ENCODE measurements at regions not wholly inside any gene's neighbourhood (a gene's known extent, or its start where the extent isn't known, plus 50 kb on each side); places are given as distances from the start of the nearest gene placed in this dataset.
"Not testable (repeated sequence)": the region's sequence is repeated elsewhere in the genome, so short reads cannot be mapped to it uniquely, and the experiment has no call there.

DNA sequence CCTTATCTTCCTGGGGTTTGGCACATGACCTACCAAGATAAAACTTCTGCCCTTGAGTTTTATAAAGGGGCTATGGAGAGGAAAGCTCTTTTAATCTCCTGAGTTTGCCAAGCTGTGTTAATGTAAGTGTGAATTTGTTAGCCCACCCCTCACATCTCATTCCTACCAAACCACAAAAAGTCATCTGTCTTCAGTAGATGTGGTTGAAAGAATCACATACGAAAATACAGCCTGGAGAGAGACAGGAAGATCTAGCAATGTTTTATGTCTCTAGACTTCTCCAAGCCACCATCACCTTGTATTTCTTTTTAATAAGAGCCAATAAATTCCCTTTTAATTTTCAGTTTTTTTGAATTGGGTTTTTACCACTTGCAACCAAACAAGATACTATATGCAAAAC lies 68.9 kb upstream of the ZNF280D start:
- WGBS, 2 donors: 81 to 83% methylated on average over 1 of the region's 1 CpG
- Histone ChIP-seq H3K4me3 (ENCODE audit: low read depth in 1 of 2, low read length in 2 of 2) (no peak overlapping the region), H3K36me3 (ENCODE audit: control insufficient read depth in 2 of 2, insufficient read depth in 2 of 2, low read length in 1 of 2) (no peaks in the 10 kb centered on the region), H3K9me3 (ENCODE audit: control insufficient read depth in 2 of 2, insufficient read depth in 1 of 2, low read depth in 1 of 2, low read length in 1 of 2) (no peaks in the 10 kb centered on the region), H3K4me1 (ENCODE audit: control insufficient read depth in 2 of 2, insufficient read depth in 2 of 2, low read length in 1 of 2) (no peaks in the 10 kb centered on the region), H3K27me3 (ENCODE audit: control insufficient read depth in 1 of 2, insufficient read depth in 2 of 2, low read length in 2 of 2) (no peaks in the 10 kb centered on the region), H3K27ac (ENCODE audit: low read depth in 2 of 2, low read length in 1 of 2) (no peak overlapping the region)

DNA sequence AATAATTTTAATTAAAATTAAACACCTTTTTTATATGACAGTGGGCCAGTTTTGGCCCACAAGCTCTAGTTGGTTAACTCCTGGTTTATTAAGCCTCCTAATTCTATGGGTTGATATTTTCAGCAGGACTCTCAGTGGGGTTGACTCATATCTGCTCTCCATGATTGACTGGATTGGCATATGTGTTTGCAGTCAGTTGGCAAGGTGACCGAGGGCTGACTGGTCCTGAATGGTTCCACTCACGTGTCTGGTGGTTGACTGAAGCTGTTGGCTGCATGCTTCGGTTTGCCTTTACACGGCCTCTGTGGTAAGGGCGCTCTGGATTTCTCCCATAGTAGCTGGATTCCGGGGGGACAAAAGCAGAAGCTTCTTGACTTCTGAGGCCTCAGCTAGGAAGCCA lies 65.3 kb upstream of the ZNF280D start:
- Histone ChIP-seq H3K4me1 (ENCODE audit: control insufficient read depth in 2 of 2, insufficient read depth in 2 of 2, low read length in 1 of 2) (no peaks in the 10 kb centered on the region), H3K36me3 (ENCODE audit: control insufficient read depth in 2 of 2, insufficient read depth in 2 of 2, low read length in 1 of 2) (no peaks in the 10 kb centered on the region)
- 86 to 88% methylated on average over 6 of the region's 6 CpGs for WGBS, 2 donors

DNA sequence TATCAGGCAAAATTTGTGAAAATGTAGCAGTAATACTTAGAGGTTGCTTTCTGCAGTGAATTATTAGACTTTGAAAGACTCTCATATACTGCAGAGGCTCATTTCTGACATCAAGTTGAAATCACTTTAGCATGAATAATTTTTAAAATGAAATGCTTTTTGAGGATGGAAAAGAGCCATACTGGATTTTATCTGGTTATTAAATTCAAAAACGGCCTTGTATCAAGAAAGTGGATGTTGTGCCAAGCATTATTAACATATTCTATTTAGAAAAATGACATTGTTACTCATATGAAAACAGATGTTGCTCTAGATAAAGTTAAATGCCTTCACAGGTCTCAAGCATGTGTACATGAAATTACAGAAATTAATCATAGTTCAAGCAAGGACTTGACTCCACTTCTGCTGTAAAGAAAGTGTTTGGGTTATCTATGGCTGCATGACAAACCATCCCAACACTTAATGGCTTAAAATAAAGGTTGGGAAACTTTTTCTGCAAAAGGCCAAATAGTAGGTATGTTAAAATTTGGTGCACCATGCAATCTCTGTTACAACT lies 64.5 kb upstream of the ZNF280D start:
- H3K36me3 ChIP-seq (ENCODE audit: control insufficient read depth in 2 of 2, insufficient read depth in 2 of 2, low read length in 1 of 2): no peaks in the 10 kb centered on the region
- H3K9me3 ChIP-seq (ENCODE audit: control insufficient read depth in 2 of 2, insufficient read depth in 1 of 2, low read depth in 1 of 2, low read length in 1 of 2): no peaks in the 10 kb centered on the region
- H3K4me1 ChIP-seq (ENCODE audit: control insufficient read depth in 2 of 2, insufficient read depth in 2 of 2, low read length in 1 of 2): no peaks in the 10 kb centered on the region
- H3K27me3 ChIP-seq (ENCODE audit: control insufficient read depth in 1 of 2, insufficient read depth in 2 of 2, low read length in 2 of 2): no peaks in the 10 kb centered on the region
- no peak overlapping the region for H3K27ac ChIP-seq (ENCODE audit: low read depth in 2 of 2, low read length in 1 of 2)
- H3K4me3 ChIP-seq (ENCODE audit: low read depth in 1 of 2, low read length in 2 of 2): no peak overlapping the region
- WGBS, 2 donors: 30 to 46% methylated on average over 1 of the region's 1 CpG

More for the DNA sequence above, 65.3 kb upstream of the ZNF280D start:
- H3K27ac ChIP-seq (ENCODE audit: low read depth in 2 of 2, low read length in 1 of 2): no peak overlapping the region
- no peak overlapping the region for H3K4me3 ChIP-seq (ENCODE audit: low read depth in 1 of 2, low read length in 2 of 2)
- H3K9me3 ChIP-seq (ENCODE audit: control insufficient read depth in 2 of 2, insufficient read depth in 1 of 2, low read depth in 1 of 2, low read length in 1 of 2): no peaks in the 10 kb centered on the region
- no peaks in the 10 kb centered on the region for H3K27me3 ChIP-seq (ENCODE audit: control insufficient read depth in 1 of 2, insufficient read depth in 2 of 2, low read length in 2 of 2)

DNA sequence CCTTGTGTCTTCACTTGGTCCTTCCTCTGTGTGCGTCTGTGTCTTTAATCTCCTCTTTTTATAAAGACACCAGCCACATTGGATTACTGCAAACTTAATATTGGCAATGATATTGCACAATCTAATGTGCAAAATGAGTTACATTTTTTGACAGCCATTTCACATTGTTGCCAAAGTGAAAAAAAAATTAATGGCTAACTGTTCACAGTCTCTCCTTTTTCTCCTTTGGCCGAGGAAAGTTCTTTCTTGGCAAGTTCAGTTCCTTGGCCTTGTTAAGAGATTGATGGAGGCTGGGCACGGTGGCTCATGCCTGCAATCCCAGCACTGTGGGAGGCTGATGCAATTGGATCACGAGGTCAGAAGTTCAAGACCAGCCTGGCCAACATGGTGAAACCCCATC lies 62.2 kb upstream of the ZNF280D start:
- no peak overlapping the region for H3K27ac ChIP-seq (ENCODE audit: low read depth in 2 of 2, low read length in 1 of 2)
- WGBS, 2 donors: 59 to 64% methylated on average over 4 of the region's 4 CpGs

DNA sequence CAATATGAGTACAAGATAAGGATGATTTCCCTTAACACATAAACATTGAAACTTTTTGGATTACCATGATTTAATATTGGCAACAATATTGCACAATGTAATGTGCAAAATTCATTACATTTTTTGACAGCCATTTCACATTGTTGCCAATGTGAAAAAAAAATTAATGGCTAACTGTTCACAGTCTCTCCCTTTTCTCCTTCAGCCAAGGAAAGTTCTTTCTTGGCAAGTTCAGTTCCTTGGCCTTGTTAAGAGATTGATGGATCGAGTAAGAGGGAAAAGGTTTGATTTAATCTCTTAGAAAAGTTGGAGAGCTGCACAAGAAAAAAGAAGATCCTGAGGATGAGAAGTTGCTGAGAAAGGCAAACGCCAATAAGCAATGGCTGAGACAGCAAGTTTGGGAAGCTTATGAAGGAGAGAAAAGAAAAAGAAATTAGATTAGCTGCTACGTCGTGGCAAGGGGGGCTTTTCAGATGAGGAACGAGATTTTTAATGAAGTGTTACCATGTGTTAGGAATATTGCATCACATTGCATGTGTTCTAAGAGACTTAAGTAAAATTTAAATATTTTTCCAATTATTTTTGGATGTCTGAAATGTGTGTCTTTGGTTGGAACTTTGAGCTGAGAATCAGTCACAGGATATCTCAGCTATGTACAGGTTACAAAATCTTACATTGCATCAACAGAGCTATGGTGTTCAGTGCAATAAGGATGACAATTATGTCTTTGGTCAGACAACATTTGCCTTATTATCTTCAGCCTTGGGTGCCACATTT lies 61.4 kb upstream of the ZNF280D start:
- H3K36me3 ChIP-seq (ENCODE audit: control insufficient read depth in 2 of 2, insufficient read depth in 2 of 2, low read length in 1 of 2): no peaks in the 10 kb centered on the region
- WGBS, 2 donors: 63 to 68% methylated on average over 5 of the region's 5 CpGs
- no peaks in the 10 kb centered on the region for H3K9me3 ChIP-seq (ENCODE audit: control insufficient read depth in 2 of 2, insufficient read depth in 1 of 2, low read depth in 1 of 2, low read length in 1 of 2)
- H3K4me3 ChIP-seq (ENCODE audit: low read depth in 1 of 2, low read length in 2 of 2): no peak overlapping the region
- H3K4me1 ChIP-seq (ENCODE audit: control insufficient read depth in 2 of 2, insufficient read depth in 2 of 2, low read length in 1 of 2): no peaks in the 10 kb centered on the region
- H3K27me3 ChIP-seq (ENCODE audit: control insufficient read depth in 1 of 2, insufficient read depth in 2 of 2, low read length in 2 of 2): no peaks in the 10 kb centered on the region
- H3K27ac ChIP-seq (ENCODE audit: low read depth in 2 of 2, low read length in 1 of 2): no peak overlapping the region

More for the DNA sequence above, 62.2 kb upstream of the ZNF280D start:
- Histone ChIP-seq H3K4me1 (ENCODE audit: control insufficient read depth in 2 of 2, insufficient read depth in 2 of 2, low read length in 1 of 2) (no peaks in the 10 kb centered on the region), H3K4me3 (ENCODE audit: low read depth in 1 of 2, low read length in 2 of 2) (no peak overlapping the region), H3K9me3 (ENCODE audit: control insufficient read depth in 2 of 2, insufficient read depth in 1 of 2, low read depth in 1 of 2, low read length in 1 of 2) (no peaks in the 10 kb centered on the region), H3K36me3 (ENCODE audit: control insufficient read depth in 2 of 2, insufficient read depth in 2 of 2, low read length in 1 of 2) (no peaks in the 10 kb centered on the region), H3K27me3 (ENCODE audit: control insufficient read depth in 1 of 2, insufficient read depth in 2 of 2, low read length in 2 of 2) (no peaks in the 10 kb centered on the region)

DNA sequence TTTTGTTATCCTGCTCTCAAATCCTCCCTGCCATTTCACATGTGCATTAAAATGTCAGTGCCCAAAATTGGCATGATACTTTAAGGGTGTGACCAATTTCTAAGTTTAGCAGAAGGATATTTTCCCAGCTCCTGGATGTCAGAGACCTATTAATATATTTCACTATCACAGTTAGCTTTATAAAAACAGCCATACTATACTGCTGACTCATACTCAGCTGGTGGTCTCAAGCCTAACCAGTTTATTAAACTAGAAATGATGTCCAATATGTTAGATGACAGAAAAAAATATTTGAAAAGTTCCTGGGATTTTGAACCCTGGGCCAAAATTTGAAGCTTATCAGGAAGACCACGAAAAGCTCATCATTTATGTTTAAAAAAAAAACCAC lies 60.9 kb upstream of the ZNF280D start:
- H3K36me3 ChIP-seq (ENCODE audit: control insufficient read depth in 2 of 2, insufficient read depth in 2 of 2, low read length in 1 of 2): no peaks in the 10 kb centered on the region
- 50 to 52% methylated on average over 1 of the region's 1 CpG for WGBS, 2 donors
- H3K9me3 ChIP-seq (ENCODE audit: control insufficient read depth in 2 of 2, insufficient read depth in 1 of 2, low read depth in 1 of 2, low read length in 1 of 2): no peaks in the 10 kb centered on the region
- H3K27me3 ChIP-seq (ENCODE audit: control insufficient read depth in 1 of 2, insufficient read depth in 2 of 2, low read length in 2 of 2): no peaks in the 10 kb centered on the region
- H3K4me3 ChIP-seq (ENCODE audit: low read depth in 1 of 2, low read length in 2 of 2): no peak overlapping the region
- no peaks in the 10 kb centered on the region for H3K4me1 ChIP-seq (ENCODE audit: control insufficient read depth in 2 of 2, insufficient read depth in 2 of 2, low read length in 1 of 2)
- no peak overlapping the region for H3K27ac ChIP-seq (ENCODE audit: low read depth in 2 of 2, low read length in 1 of 2)

DNA sequence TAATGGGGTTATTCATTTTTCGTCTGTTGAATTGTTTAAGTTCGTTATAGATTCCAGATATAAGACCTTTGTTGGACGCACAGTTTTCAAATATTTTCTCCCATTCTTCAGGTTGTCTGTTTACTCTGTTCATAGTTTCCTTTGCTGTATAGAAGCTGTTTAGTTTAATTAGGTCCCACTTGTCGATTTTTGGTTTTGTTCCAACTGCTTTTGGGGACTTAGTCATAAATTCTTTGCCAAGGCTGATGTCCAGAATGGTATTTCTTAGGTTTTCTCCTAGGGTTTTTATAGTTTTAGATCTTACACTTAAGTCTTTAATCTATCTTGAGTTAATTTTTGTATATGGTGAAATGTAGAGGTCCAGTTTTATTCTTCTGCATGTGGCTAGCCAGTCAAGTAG lies 58.9 kb upstream of the ZNF280D start:
- Histone ChIP-seq H3K4me1 (ENCODE audit: control insufficient read depth in 2 of 2, insufficient read depth in 2 of 2, low read length in 1 of 2) (no peaks in the 10 kb centered on the region), H3K27me3 (ENCODE audit: control insufficient read depth in 1 of 2, insufficient read depth in 2 of 2, low read length in 2 of 2) (no peaks in the 10 kb centered on the region), H3K9me3 (ENCODE audit: control insufficient read depth in 2 of 2, insufficient read depth in 1 of 2, low read depth in 1 of 2, low read length in 1 of 2) (no peaks in the 10 kb centered on the region), H3K36me3 (ENCODE audit: control insufficient read depth in 2 of 2, insufficient read depth in 2 of 2, low read length in 1 of 2) (no peaks in the 10 kb centered on the region), H3K27ac (ENCODE audit: low read depth in 2 of 2, low read length in 1 of 2) (no peak overlapping the region), H3K4me3 (ENCODE audit: low read depth in 1 of 2, low read length in 2 of 2) (no peak overlapping the region)
- WGBS, 2 donors: 91% methylated on average over 4 of the region's 4 CpGs

DNA sequence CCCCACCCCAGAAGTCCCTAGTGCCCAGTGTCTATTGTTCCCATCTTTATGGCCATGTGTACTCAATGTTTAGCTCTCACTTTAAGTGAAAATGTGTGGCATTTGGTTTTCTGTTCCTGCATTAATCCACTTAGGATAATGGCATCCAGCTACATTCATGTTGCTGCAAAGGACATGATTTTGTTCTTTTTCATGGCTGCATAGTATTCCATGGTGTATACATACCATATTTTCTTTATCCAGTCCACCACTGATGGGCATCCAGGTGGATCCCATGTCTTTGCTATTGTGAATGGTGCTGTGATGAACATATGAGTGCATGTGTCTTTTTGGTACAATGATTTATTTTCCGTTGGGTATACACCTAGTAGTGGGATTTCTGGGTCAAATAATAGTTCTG lies 58.2 kb upstream of the ZNF280D start:
- H3K36me3 ChIP-seq (ENCODE audit: control insufficient read depth in 2 of 2, insufficient read depth in 2 of 2, low read length in 1 of 2); H3K27me3 ChIP-seq (ENCODE audit: control insufficient read depth in 1 of 2, insufficient read depth in 2 of 2, low read length in 2 of 2); H3K27ac ChIP-seq (ENCODE audit: low read depth in 2 of 2, low read length in 1 of 2); H3K9me3 ChIP-seq (ENCODE audit: control insufficient read depth in 2 of 2, insufficient read depth in 1 of 2, low read depth in 1 of 2, low read length in 1 of 2); H3K4me1 ChIP-seq (ENCODE audit: control insufficient read depth in 2 of 2, insufficient read depth in 2 of 2, low read length in 1 of 2); H3K4me3 ChIP-seq (ENCODE audit: low read depth in 1 of 2, low read length in 2 of 2): not testable (repeated sequence)
- 97 to 98% methylated on average over 1 of the region's 1 CpG for WGBS, 2 donors

DNA sequence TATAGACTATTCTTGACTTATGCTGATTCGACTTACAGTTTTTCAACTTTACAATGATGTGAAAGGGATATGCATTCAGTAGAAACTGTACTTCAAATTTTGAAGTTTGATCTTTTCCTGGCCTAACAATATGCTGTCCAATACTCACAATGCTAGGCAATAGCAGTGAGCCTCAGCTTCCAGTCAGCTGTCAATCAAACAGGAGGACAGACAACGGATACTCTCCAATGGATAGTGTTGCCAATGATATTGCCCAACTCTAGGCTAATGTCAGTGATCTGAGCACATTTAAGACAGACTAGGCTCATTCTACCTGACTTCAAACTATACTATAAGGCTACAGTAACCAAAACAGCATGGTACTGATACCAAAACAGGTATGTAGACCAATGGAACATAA lies 55.0 kb upstream of the ZNF280D start:
- no peaks in the 10 kb centered on the region for H3K36me3 ChIP-seq (ENCODE audit: control insufficient read depth in 2 of 2, insufficient read depth in 2 of 2, low read length in 1 of 2)
- no peaks in the 10 kb centered on the region for H3K27me3 ChIP-seq (ENCODE audit: control insufficient read depth in 1 of 2, insufficient read depth in 2 of 2, low read length in 2 of 2)
- H3K27ac ChIP-seq (ENCODE audit: low read depth in 2 of 2, low read length in 1 of 2): no peak overlapping the region
- H3K9me3 ChIP-seq (ENCODE audit: control insufficient read depth in 2 of 2, insufficient read depth in 1 of 2, low read depth in 1 of 2, low read length in 1 of 2): no peaks in the 10 kb centered on the region
- WGBS, 2 donors: 87 to 97% methylated on average over 2 of the region's 2 CpGs
- H3K4me1 ChIP-seq (ENCODE audit: control insufficient read depth in 2 of 2, insufficient read depth in 2 of 2, low read length in 1 of 2): no peaks in the 10 kb centered on the region
- no peak overlapping the region for H3K4me3 ChIP-seq (ENCODE audit: low read depth in 1 of 2, low read length in 2 of 2)

DNA sequence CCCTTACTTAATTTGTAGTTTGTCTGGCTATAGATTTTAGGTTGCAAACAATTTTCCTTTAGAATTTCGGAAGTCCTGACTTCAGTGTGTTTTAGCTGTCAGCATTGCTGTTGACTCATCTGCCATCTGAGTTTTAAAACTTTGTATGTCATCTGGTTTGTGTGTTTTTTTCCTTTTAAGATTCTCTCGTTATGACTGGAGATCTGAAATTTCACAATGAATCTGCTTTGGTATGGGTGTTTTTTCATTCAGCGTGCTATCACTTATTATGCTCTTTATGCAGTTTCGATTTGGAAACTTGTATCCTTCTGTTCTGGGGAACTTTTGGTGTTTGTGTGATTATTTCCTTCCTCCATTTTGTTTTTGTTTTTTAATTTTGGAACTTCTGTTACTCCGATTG lies 53.7 kb upstream of the ZNF280D start:
- no peaks in the 10 kb centered on the region for H3K27me3 ChIP-seq (ENCODE audit: control insufficient read depth in 1 of 2, insufficient read depth in 2 of 2, low read length in 2 of 2)
- no peak overlapping the region for H3K27ac ChIP-seq (ENCODE audit: low read depth in 2 of 2, low read length in 1 of 2)
- WGBS, 2 donors: 75 to 76% methylated on average over 5 of the region's 5 CpGs

More for the DNA sequence above, 53.7 kb upstream of the ZNF280D start:
- H3K4me3 ChIP-seq (ENCODE audit: low read depth in 1 of 2, low read length in 2 of 2): no peak overlapping the region
- no peaks in the 10 kb centered on the region for H3K4me1 ChIP-seq (ENCODE audit: control insufficient read depth in 2 of 2, insufficient read depth in 2 of 2, low read length in 1 of 2)
- H3K36me3 ChIP-seq (ENCODE audit: control insufficient read depth in 2 of 2, insufficient read depth in 2 of 2, low read length in 1 of 2): no peaks in the 10 kb centered on the region
- H3K9me3 ChIP-seq (ENCODE audit: control insufficient read depth in 2 of 2, insufficient read depth in 1 of 2, low read depth in 1 of 2, low read length in 1 of 2): no peaks in the 10 kb centered on the region

Measured in esophagus (tissue), 2 donors.